H1 (cell line): ENCODE measurements at regions not wholly inside any gene's neighbourhood (a gene's known extent, or its start where the extent isn't known, plus 50 kb on each side); places are given as distances from the start of the nearest gene placed in this dataset.

Experiments
- CTCF ChIA-PET: fragments of 300-600 bp; sonication (Branson Sonifier 250); formaldehyde crosslinking; loops from one replicate; lab custom pipeline; 2021; ENCODE audit not compliant: partially characterized antibody; lab: Charles Lee
- POLR2A ChIA-PET: fragments of 300-600 bp; sonication (Branson Sonifier 250); formaldehyde crosslinking; loops from one replicate; lab custom pipeline; 2021; ENCODE audit warnings: inconsistent platforms; ENCODE audit not compliant: partially characterized antibody; lab: Charles Lee
- DNase-seq, 2 experiments: peaks; one replicate each; pipeline versions ENCODE4 v3.0.0 to v3.0.0-alpha.2; 2010 to 2022; ENCODE audit warnings: low spot score in 2 of 2, low read depth in 1 of 2, mixed read lengths in 1 of 2
- FAIRE-seq: peaks from 2 replicates; lab custom pipeline; 2011; peaks lifted over from hg19 to GRCh38; lab: Jason Lieb, UNC
- H2AFZ ChIP-seq: 2 replicates; pipeline ENCODE4 v1.8.1; 2012; ENCODE audit warnings: low read length, inconsistent platforms
- H2AK5ac ChIP-seq: 2 replicates; pipeline ENCODE4 v1.6.1; 2013; ENCODE audit warnings: low read depth, low read length
- H2BK120ac ChIP-seq: replicated peaks from 2 replicates; pipeline ENCODE3; 2013; ENCODE audit warnings: low read depth, low read length, inconsistent platforms
- H2BK12ac ChIP-seq: 2 replicates; pipeline ENCODE4 v1.6.1; 2013; ENCODE audit warnings: low read depth, low read length
- H2BK15ac ChIP-seq: 2 replicates; pipeline ENCODE4 v1.6.1; 2013; ENCODE audit warnings: low read length
- H2BK20ac ChIP-seq: 2 replicates; pipeline ENCODE4 v1.6.1; 2013; ENCODE audit warnings: low read length
- H2BK5ac ChIP-seq: 2 replicates; pipeline ENCODE4 v1.6.1; 2013; ENCODE audit warnings: low read depth, low read length
- H3K14ac ChIP-seq: 2 replicates; pipeline ENCODE4 v1.6.1; 2013; ENCODE audit warnings: inconsistent platforms; ENCODE audit not compliant: insufficient read length
- H3K18ac ChIP-seq: 2 replicates; pipeline ENCODE4 v1.6.1; 2013; ENCODE audit warnings: low read length; ENCODE audit errors: extremely low read depth
- H3K23ac ChIP-seq: 2 replicates; pipeline ENCODE4 v1.6.1; 2013; ENCODE audit warnings: inconsistent platforms; ENCODE audit not compliant: insufficient read length
- H3K23me2 ChIP-seq: 2 replicates; pipeline ENCODE4 v1.6.1; 2013; ENCODE audit warnings: low read depth, low read length
- H3K27ac ChIP-seq: 2 replicates; pipeline ENCODE4 v1.6.1; 2011; ENCODE audit warnings: low read depth, low read length, inconsistent platforms
- H3K27me3 ChIP-seq, 4 experiments: replicated peaks in 1 of 4; 1 replicate in 1 of 4; 2 replicates in 3 of 4; pipeline versions ENCODE4 v1.6.1 to v1.8.1; 2011 to 2013; ENCODE audit warnings: low read length in 3 of 4, mild to moderate bottlenecking in 3 of 4, inconsistent platforms in 2 of 4, mixed read lengths in 2 of 4, moderate library complexity in 1 of 4; ENCODE audit not compliant: control insufficient read depth in 3 of 4, insufficient read depth in 3 of 4; ENCODE audit errors: extremely low read depth in 1 of 4
- H3K36me3 ChIP-seq, 4 experiments: 2 replicates each; pipeline versions ENCODE4 v1.6.1 to v1.8.1; 2011 to 2013; ENCODE audit warnings: mild to moderate bottlenecking in 4 of 4, low read length in 3 of 4, moderate library complexity in 2 of 4, control low read depth in 1 of 4, inconsistent platforms in 1 of 4; ENCODE audit not compliant: insufficient read depth in 4 of 4, control insufficient read depth in 2 of 4
- H3K4ac ChIP-seq: replicated peaks from 2 replicates; pipeline ENCODE3; 2013; ENCODE audit warnings: low read length, low read depth, mixed read lengths, inconsistent platforms; ENCODE audit not compliant: insufficient read length
- H3K4me1 ChIP-seq, 4 experiments: replicated peaks in 1 of 4; 1 replicate in 1 of 4; 2 replicates in 3 of 4; pipeline versions ENCODE4 v1.6.1 to v1.8.1; 2011 to 2013; ENCODE audit warnings: low read length in 3 of 4, inconsistent platforms in 2 of 4, mixed read lengths in 1 of 4; ENCODE audit not compliant: insufficient read depth in 4 of 4, control insufficient read depth in 3 of 4
- H3K4me2 ChIP-seq, 2 experiments: 2 replicates each; pipeline versions ENCODE4 v1.6.1 to v1.8.1; 2011 to 2013; ENCODE audit warnings: low read depth in 2 of 2, low read length in 2 of 2, control low read depth in 1 of 2, inconsistent platforms in 1 of 2, mild to moderate bottlenecking in 1 of 2; ENCODE audit not compliant: insufficient read depth in 1 of 2
- H3K4me3 ChIP-seq, 4 experiments: fragments of 200-600, 300-600 bp in 1 of 4; sonication (generic), shearing (Covaris generic), sonication (Bioruptor Twin) in 1 of 4; 2 replicates each; pipeline versions ENCODE4 v1.5.1 to v1.8.1; 2011 to 2016; ENCODE audit warnings: low read length in 4 of 4, low read depth in 3 of 4, control low read depth in 2 of 4, inconsistent platforms in 2 of 4, mild to moderate bottlenecking in 2 of 4, mixed read lengths in 1 of 4, moderate library complexity in 1 of 4; ENCODE audit not compliant: insufficient read depth in 2 of 4; ENCODE audit errors: extremely low read depth in 1 of 4
- H3K56ac ChIP-seq: replicated peaks from 2 replicates; pipeline ENCODE3; 2013; ENCODE audit warnings: low read depth, mild to moderate bottlenecking, mixed read lengths, low read length, inconsistent platforms; ENCODE audit not compliant: insufficient read length
- H3K79me1 ChIP-seq: 2 replicates; pipeline ENCODE4 v1.6.1; 2013; ENCODE audit warnings: low read depth, low read length, control low read depth
- H3K79me2 ChIP-seq, 2 experiments: 2 replicates each; pipeline versions ENCODE4 v1.6.1 to v1.8.1; 2012 to 2013; ENCODE audit warnings: low read length in 2 of 2, mild to moderate bottlenecking in 2 of 2, inconsistent platforms in 1 of 2; ENCODE audit not compliant: insufficient read depth in 2 of 2, control insufficient read depth in 1 of 2
- H3K9ac ChIP-seq, 4 experiments: replicated peaks in 1 of 4; 1 replicate in 1 of 4; 2 replicates in 3 of 4; pipeline versions ENCODE4 v1.6.1 to v1.8.1; 2011 to 2013; ENCODE audit warnings: low read depth in 3 of 4, low read length in 3 of 4, control low read depth in 2 of 4, mild to moderate bottlenecking in 2 of 4, moderate library complexity in 2 of 4, inconsistent platforms in 1 of 4; ENCODE audit errors: extremely low read depth in 1 of 4
- H3K9me3 ChIP-seq, 2 experiments: 2 replicates each; pipeline versions ENCODE4 v1.6.1 to v1.8.1; 2012 to 2013; ENCODE audit warnings: mild to moderate bottlenecking in 2 of 2, moderate library complexity in 2 of 2, control low read depth in 1 of 2, inconsistent platforms in 1 of 2, low read depth in 1 of 2, low read length in 1 of 2, mixed read lengths in 1 of 2; ENCODE audit not compliant: insufficient read depth in 2 of 2
- H4K20me1 ChIP-seq, 2 experiments: replicated peaks in 1 of 2; 2 replicates each; pipeline versions ENCODE3 to v1.8.1; 2011 to 2013; ENCODE audit warnings: inconsistent platforms in 2 of 2, low read length in 2 of 2, mild to moderate bottlenecking in 1 of 2; ENCODE audit not compliant: insufficient read depth in 2 of 2, control insufficient read depth in 1 of 2
- H4K5ac ChIP-seq: 2 replicates; pipeline ENCODE4 v1.6.1; 2013; ENCODE audit warnings: low read length, low read depth, mixed read lengths, inconsistent platforms; ENCODE audit not compliant: insufficient read length
- H4K8ac ChIP-seq: 2 replicates; pipeline ENCODE4 v1.8.0; 2013; ENCODE audit warnings: mild to moderate bottlenecking, moderate library complexity, low read length, inconsistent platforms; ENCODE audit not compliant: insufficient read depth; ENCODE audit errors: extremely low read depth
- H4K91ac ChIP-seq: replicated peaks from 2 replicates; pipeline ENCODE3; 2013; ENCODE audit warnings: low read length, mixed read lengths, inconsistent platforms; ENCODE audit not compliant: insufficient read length
- CEBPB ChIP-seq: IDR thresholded peaks from 2 replicates; pipeline ENCODE4 v1.6.1; 2012; ENCODE audit warnings: low read depth, low read length
- CHD2 ChIP-seq: IDR thresholded peaks from 2 replicates; pipeline ENCODE4 v1.6.1; 2012; ENCODE audit warnings: low read length, improper control_type of control experiment
- CTBP2 ChIP-seq: IDR thresholded peaks from 2 replicates; pipeline ENCODE4 v1.7.0; 2011; ENCODE audit warnings: borderline replicate concordance, mild to moderate bottlenecking, moderate library complexity, mixed read lengths, low read length; ENCODE audit not compliant: insufficient read depth, insufficient read length
- JUN ChIP-seq: IDR thresholded peaks from 2 replicates; pipeline ENCODE4 v1.6.1; 2011; ENCODE audit warnings: low read depth, mild to moderate bottlenecking, improper control_type of control experiment, low read length
- MAFK ChIP-seq: IDR thresholded peaks from 2 replicates; pipeline ENCODE4 v1.6.1; 2012; ENCODE audit warnings: low read depth, mild to moderate bottlenecking, improper control_type of control experiment, low read length
- POLR2A ChIP-seq, 2 experiments: IDR thresholded peaks; 1 replicate in 1 of 2; 2 replicates in 1 of 2; pipeline ENCODE4 v1.6.1; 2011; ENCODE audit warnings: low read depth in 2 of 2, low read length in 2 of 2, mild to moderate bottlenecking in 2 of 2; ENCODE audit errors: control extremely low read depth in 1 of 2
- RAD21 ChIP-seq, 2 experiments: IDR thresholded peaks in 1 of 2; conservative IDR thresholded peaks in 1 of 2; 2 replicates each; pipeline ENCODE4 v1.6.1; 2011; ENCODE audit warnings: low read depth in 2 of 2, low read length in 2 of 2, improper control_type of control experiment in 1 of 2, inconsistent platforms in 1 of 2, mild to moderate bottlenecking in 1 of 2, moderate library complexity in 1 of 2
- RXRA ChIP-seq: IDR thresholded peaks from 2 replicates; pipeline ENCODE4 v1.6.1; 2011; ENCODE audit warnings: low read depth, mild to moderate bottlenecking, low read length, moderate library complexity; ENCODE audit not compliant: insufficient read depth
- TBP ChIP-seq: IDR thresholded peaks from 2 replicates; pipeline ENCODE4 v1.6.1; 2011; ENCODE audit warnings: low read depth, low read length, improper control_type of control experiment
- ZNF274 ChIP-seq: IDR thresholded peaks from 2 replicates; pipeline ENCODE4 v1.7.0; 2012; ENCODE audit warnings: low read length, borderline replicate concordance; ENCODE audit errors: extremely low read depth
- WGBS, 2 experiments: shearing (Covaris generic) in 1 of 2; methylation state at CpG; one replicate each; pipeline versions ENCODE4 v1.1.6 to v1.1.7; 2013 to 2015; ENCODE audit warnings: low lambda C conversion rate in 2 of 2, mixed read lengths in 2 of 2, inconsistent platforms in 1 of 2, low coverage in 1 of 2, missing lambda C conversion rate in 1 of 2; ENCODE audit not compliant: insufficient replicate concordance in 2 of 2, insufficient coverage in 1 of 2, insufficient read length in 1 of 2; ENCODE audit errors: extremely low coverage in 1 of 2, missing lambda C conversion rate in 1 of 2; 5-methylcytosine and 5-hydroxymethylcytosine counted together
- TF ChIP-seq, protein P1 (sequence below): IDR thresholded peaks from 2 replicates; pipeline ENCODE4 v1.6.1; 2012; ENCODE audit warnings: inconsistent platforms

GRCh38 chr2:129859175-129859574, 120.3 kb upstream of the RAB6C start:
- Histone ChIP-seq H4K8ac (no peak overlapping the region), H2BK15ac (no peak overlapping the region), H4K5ac (no peak overlapping the region), H4K20me1 (no peaks in the 10 kb centered on the region), H2BK5ac (no peak overlapping the region), H4K91ac (no peak overlapping the region), H3K18ac (no peak overlapping the region), H3K56ac (no peak overlapping the region), H3K4ac (no peak overlapping the region), H2BK20ac (no peak overlapping the region), H3K79me1 (no peaks in the 10 kb centered on the region; the same call in 1 of the 2 replicates), H2AFZ (no peak overlapping the region), H3K9ac (no peak overlapping the region), H3K14ac (no peak overlapping the region), H3K4me1 (peaks cover 0 to 6% (median 0%) of the 10 kb centered on the region in 4 experiments; a peak in 2 of 7 replicates), H2BK120ac (no peak overlapping the region), H2BK12ac (no peak overlapping the region), H3K27me3 (no peaks in the 10 kb centered on the region), H3K79me2 (no peaks in the 10 kb centered on the region), H3K4me2 (no peak overlapping the region), H3K9me3 (0 out of 4 replicates have a peak, but pooled peaks cover 0 to 4% of the 10 kb centered on the region in 2 experiments), H3K23ac (no peak overlapping the region), H3K4me3 (no peak overlapping the region), H3K23me2 (no peaks in the 10 kb centered on the region), H3K27ac (no peak overlapping the region), H3K36me3 (no peaks in the 10 kb centered on the region), H2AK5ac (no peak overlapping the region)
- POLR2A ChIA-PET = no interaction called here
- FAIRE-seq (no peak), DNase-seq (no peak)
- 86% methylated on average over 9 of the region's 9 CpGs; no CpG with 5 or more reads in 1 of the 2 experiments for WGBS, 2 experiments
- CTCF ChIA-PET = interaction anchor here (0.9 to 2.6 kb wide), 2 partner anchors 9 to 38 kb away, joined by 3 to 8 read pairs; no protein-coding TSS in a partner anchor
- TF ChIP-seq ZNF274 (no peak), RXRA (no peak), RAD21 (IDR thresholded peaks at IDR 0.05 in 1 of 2, conservative IDR thresholded peaks at IDR 0.05 in 1 of 2; ENCODE audit: low read depth in 2 of 2, low read length in 2 of 2) (no peak), POLR2A (IDR thresholded peaks at IDR 0.05; ENCODE audit: control extremely low read depth in 1 of 2, low read depth in 2 of 2, low read length in 2 of 2) (no peak), JUN (no peak), MAFK (no peak), TBP (no peak), CTBP2 (no peak), CHD2 (no peak), CEBPB (no peak)
- TF ChIP-seq, protein P1, sequence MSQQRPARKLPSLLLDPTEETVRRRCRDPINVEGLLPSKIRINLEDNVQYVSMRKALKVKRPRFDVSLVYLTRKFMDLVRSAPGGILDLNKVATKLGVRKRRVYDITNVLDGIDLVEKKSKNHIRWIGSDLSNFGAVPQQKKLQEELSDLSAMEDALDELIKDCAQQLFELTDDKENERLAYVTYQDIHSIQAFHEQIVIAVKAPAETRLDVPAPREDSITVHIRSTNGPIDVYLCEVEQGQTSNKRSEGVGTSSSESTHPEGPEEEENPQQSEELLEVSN = no peak
